HG02763 (cell line): ENCODE measurements at regions not wholly inside any gene's neighbourhood (a gene's known extent, or its start where the extent isn't known, plus 50 kb on each side); places are given as distances from the start of the nearest gene placed in this dataset.
"Not testable (repeated sequence)": the region's sequence is repeated elsewhere in the genome, so short reads cannot be mapped to it uniquely, and the experiment has no call there.

ENCODE experiments used
- ATAC-seq: cut with Tn5 transposase; IDR thresholded peaks from one replicate; pipeline ENCODE4 v1.9.1; 2021; ENCODE audit warnings: mild to moderate bottlenecking, moderate library complexity; ENCODE audit not compliant: unreplicated experiment

DNA sequence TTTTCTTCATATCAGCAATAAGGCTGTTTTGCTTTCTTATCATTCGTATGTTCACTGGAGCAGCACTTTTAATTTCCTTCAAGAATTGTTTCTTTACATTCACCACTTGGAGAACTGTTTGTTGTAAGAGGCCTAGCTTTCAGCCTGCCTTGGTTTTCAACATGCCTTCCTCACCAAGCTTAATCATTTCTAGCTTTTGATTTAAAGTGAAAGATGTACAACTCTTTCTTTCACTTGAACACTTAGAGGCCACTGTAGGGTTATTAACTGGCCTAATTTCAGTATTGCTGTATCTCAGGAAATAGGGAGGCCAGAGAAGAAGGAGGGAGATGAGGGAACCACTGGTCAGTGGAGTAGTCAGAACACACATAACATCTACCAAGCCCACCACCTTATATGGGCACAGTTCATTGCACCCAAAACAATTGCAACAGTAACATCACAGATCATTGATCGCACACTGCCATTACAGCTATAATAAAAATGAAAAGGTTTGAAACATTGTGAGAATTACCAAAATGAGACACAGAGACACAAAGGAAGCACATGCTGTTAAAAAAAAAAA is 181.4 kb upstream of the TUBA3C start:
- no peak for ATAC-seq

- not testable (repeated sequence) for ATAC-seq
Measured at GRCh38 chr13:19359697-19360096, 178.1 kb upstream of the TUBA3C start.

DNA sequence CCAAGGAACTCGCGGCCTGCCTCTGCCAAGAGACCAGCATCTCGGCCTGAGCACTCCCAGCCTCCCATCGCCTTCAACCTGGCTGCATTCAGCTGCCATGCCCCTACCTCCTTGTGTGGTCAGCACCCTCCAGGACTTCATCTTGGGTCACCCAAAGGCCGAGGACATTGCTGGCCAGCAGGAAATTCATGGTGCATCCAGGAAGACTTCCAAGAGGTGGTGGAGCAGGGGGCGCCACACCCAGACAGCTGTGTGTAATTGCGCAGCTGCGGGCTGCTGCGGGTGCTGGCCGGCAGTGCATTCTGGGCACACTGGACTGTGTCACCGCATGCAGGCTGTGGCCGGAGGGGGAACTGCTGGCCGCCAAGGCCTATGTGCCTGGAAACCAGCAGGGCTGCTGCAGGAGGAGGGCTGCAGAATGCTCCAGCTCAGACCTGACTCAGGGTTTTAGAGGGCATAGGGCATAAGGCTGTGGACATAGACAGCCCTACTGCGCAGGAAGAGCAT is 164.3 kb upstream of the TUBA3C start:
- ATAC-seq, result no peak

GRCh38 chr13:19345158-19345557 is 163.5 kb upstream of the TUBA3C start:
- peak; percentile 17 for ATAC-seq

- ATAC-seq, result peak; percentile 55
Measured at GRCh38 chr13:19344585-19345120, 163.0 kb upstream of the TUBA3C start.

DNA sequence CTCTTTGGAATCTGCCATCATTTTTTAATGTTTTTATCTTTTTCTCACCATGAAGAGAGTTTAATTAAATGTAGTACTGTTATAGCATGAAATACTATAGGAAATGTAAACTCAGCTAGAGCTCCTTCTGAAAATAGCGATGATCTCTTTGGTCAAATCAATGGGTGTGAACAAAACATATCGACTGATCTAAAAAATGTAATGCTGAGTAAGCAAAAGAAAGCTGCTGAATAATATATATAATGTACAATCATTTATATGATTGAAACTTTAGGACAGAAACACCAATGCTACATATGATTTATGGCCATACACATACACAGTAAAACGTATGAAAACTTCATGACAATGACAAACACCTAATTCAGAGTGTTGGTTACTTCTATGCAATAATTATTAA is 150.8 kb upstream of the TUBA3C start:
- no peak for ATAC-seq

DNA sequence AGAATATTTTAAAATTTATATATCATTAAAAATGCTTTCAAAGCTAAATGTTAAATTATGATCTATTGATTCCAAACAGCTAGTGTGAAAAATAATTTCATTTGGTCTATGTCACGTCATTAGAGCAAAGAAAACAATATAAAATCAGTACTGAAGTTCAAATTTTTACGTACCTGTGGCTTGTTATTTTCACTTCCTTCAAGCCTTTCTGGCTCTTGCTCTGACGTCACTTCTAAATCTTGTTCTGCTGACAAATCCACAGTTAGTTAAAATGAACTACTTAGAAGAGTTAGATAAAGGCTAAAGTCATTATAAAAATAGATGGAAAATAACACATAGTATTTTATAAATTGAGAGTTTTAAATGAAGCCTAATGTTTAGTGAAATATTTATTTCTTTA is 147.7 kb upstream of the TUBA3C start:
- no peak for ATAC-seq

GRCh38 chr13:19324325-19324724 is 142.7 kb upstream of the TUBA3C start:
- no peak for ATAC-seq

DNA sequence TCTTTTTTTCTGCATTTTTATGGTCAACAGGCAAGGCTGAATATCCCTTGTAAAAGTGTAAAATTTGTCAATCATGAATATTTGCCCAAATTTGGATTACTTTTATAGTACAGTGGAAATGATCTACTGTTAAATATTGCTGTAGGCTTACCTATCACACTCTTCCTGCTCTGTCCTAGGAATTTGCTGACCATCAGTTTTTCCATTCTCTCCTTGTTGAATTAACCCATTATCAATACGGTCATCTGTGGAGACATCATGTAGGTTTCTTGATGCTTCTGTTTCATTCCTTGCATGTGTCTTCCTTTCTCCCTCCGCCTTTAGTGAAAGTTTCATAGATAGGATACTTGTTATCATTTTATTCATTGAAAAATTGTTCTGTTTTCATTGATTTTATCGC is 139.6 kb upstream of the TUBA3C start:
- ATAC-seq, result no peak

GRCh38 chr13:19305434-19305833 is 123.8 kb upstream of the TUBA3C start:
- no peak for ATAC-seq

DNA sequence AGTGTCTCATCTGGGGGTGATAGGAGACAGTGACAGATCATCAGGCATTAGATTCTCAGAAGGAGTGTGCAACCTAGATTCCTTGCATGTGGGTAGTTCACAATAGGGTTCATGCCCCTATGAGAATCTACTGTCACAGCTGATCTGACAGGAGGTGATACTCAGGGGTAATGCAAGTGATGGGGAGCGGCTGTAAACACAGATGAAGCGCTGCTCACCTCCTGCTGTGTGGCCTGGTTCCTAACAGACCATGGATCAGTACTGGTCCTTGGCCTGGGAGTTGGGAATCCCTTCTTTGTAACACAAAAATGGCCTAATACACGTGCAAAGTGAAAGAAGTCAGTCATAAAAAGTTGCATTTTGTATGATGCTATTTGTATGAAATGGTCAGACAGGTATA is 107.6 kb upstream of the TUBA3C start:
- ATAC-seq, result no peak

DNA sequence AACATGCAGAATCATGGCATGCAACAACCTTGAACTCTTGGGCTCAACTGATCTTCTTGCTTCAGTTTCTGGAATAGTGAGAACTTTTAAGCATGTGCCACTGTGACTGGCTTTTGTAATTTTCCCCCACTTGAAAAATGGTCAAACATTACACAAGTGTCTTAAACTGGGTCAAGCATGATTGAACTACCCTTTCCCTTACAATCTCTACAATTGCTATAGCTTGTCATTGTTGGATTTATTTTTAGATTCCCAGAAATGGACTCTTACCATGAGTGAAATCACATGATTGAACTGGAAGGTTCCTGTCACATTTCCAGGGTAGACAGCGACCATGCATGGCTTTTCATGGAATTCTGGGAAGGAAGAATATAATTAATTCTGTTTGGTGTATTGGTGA is 102.2 kb upstream of the TUBA3C start:
- ATAC-seq, result no peak

GRCh38 chr13:19268331-19268730 is 86.7 kb upstream of the TUBA3C start:
- ATAC-seq, result no peak

DNA sequence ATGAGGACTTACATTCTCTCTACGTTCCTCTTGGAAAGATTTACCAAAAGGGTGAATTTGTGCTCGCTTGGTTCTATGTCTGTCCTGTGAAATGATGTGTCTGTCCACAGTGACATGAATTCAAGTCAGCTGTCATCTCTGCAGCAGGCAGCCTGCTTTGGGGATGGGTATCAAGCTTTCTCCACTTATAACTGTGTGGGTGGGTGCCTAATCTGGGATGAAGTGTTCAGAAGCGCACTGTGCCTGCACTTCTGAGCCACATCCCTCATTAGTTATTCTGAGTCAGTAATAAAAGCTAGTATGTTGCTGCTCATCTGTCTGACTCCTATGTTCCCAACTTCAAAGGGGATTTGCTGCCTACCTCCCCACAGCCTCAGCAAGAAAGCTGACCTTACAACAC is 86.1 kb upstream of the TUBA3C start:
- no peak for ATAC-seq

DNA sequence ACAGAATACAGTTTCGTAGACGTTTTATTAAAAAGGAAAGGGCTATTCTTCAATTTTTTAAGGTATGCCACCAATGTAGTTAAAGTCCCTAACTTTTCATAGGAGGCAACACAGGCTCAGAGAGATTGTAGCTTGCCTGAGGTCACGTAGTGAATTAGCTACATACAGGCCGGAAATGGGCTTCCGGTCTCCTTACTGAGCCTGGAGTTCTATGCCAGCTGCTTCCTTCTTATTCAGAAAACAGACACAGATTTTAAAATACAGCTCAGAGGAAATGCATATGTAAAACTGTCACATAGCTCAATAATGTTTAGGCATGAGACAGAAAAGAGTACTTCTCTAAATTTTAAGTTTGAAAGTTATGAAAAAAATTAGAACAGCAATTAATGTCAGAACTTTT is 85.4 kb upstream of the TUBA3C start:
- no peak for ATAC-seq

DNA sequence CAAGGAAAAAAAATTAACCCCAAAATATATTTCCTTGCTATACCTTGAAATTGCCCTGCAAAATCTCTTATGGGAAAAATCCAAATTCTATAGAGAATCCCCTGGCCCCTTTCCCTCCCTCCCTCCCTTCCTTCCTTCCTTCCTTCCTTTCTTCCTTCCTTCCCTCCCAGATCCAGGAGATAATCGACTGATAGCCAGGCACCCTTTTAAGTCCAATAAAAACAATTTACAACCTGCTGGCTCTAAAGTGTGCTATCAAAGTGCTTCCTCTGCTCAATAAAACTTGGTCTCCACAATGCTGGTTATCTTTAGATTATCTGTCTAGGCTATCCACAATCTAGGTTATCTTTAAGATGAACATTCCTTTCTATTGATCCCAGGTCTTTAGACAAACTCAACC is 83.1 kb upstream of the TUBA3C start:
- ATAC-seq, result no peak

DNA sequence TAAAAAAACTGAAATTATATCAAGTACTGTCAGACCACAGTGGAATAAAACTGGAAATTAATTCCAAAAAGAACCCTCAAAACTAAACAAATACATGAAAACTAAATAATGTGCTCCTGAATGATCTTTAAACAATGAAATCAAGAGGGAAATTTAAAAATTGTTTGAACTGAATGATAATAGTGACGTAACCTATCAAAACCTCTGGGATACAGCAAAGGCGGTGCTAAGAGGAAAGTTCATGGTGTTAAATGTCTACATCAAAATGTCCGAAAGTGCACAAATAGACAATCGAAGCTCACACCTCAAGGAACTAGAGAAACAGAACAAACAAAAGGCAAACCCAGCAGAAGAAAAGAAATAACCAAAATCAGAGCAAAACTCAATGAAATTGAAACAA is 70.8 kb upstream of the TUBA3C start:
- no peak for ATAC-seq

GRCh38 chr13:19239114-19239860 is 57.7 kb upstream of the TUBA3C start:
- no peak for ATAC-seq
